ENCODE measurements at regions not wholly inside any gene's neighbourhood (a gene's known extent, or its start where the extent isn't known, plus 50 kb on each side); places are given as distances from the start of the nearest gene placed in this dataset.

GRCh38 chr20:48283470-48284110, 498.3 kb upstream of the SULF2 start (continued):
- TF ChIP-seq AKNA (CRISPR knock-in tag; IDR thresholded peaks at IDR 0.05; ENCODE audit: borderline replicate concordance) (no peak), ZNF256 (CRISPR knock-in tag; conservative IDR thresholded peaks at IDR 0.05) (no peak), FOXA3 (CRISPR knock-in tag; IDR thresholded peaks at IDR 0.05) (peak; percentile 75), ZBTB14 (CRISPR knock-in tag; IDR thresholded peaks at IDR 0.05) (no peak), DNMT1 (CRISPR knock-in tag; IDR thresholded peaks at IDR 0.05) (no peak), GABPB1 (CRISPR knock-in tag; IDR thresholded peaks at IDR 0.05) (peak; percentile 58), SP2 (CRISPR knock-in tag; IDR thresholded peaks at IDR 0.05) (no peak), IRF2 (CRISPR knock-in tag; IDR thresholded peaks at IDR 0.05) (peak; percentile 86), ZNF501 (CRISPR knock-in tag; IDR thresholded peaks at IDR 0.05) (peak; percentile 42; the same call in 1 of the 2 replicates), KDM5A (IDR thresholded peaks at IDR 0.05; ENCODE audit: borderline replicate concordance, low read length) (no peak), ZNF12 (CRISPR knock-in tag; IDR thresholded peaks at IDR 0.05) (peak; percentile 62; the same call in 1 of the 2 replicates), ZSCAN25 (CRISPR knock-in tag; IDR thresholded peaks at IDR 0.05) (no peak), PHB2 (IDR thresholded peaks at IDR 0.05; ENCODE audit: partially characterized antibody) (no peak), ZNF3 (CRISPR knock-in tag; IDR thresholded peaks at IDR 0.05) (no peak), ZNF512B (CRISPR knock-in tag; IDR thresholded peaks at IDR 0.05; ENCODE audit: borderline replicate concordance) (no peak), MIXL1 (CRISPR knock-in tag; IDR thresholded peaks at IDR 0.05) (no peak)
- TF ChIP-seq, protein P1, sequence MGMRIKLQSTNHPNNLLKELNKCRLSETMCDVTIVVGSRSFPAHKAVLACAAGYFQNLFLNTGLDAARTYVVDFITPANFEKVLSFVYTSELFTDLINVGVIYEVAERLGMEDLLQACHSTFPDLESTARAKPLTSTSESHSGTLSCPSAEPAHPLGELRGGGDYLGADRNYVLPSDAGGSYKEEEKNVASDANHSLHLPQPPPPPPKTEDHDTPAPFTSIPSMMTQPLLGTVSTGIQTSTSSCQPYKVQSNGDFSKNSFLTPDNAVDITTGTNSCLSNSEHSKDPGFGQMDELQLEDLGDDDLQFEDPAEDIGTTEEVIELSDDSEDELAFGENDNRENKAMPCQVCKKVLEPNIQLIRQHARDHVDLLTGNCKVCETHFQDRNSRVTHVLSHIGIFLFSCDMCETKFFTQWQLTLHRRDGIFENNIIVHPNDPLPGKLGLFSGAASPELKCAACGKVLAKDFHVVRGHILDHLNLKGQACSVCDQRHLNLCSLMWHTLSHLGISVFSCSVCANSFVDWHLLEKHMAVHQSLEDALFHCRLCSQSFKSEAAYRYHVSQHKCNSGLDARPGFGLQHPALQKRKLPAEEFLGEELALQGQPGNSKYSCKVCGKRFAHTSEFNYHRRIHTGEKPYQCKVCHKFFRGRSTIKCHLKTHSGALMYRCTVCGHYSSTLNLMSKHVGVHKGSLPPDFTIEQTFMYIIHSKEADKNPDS (CRISPR knock-in tag; IDR thresholded peaks at IDR 0.05) = no peak
- TF ChIP-seq, protein P2, sequence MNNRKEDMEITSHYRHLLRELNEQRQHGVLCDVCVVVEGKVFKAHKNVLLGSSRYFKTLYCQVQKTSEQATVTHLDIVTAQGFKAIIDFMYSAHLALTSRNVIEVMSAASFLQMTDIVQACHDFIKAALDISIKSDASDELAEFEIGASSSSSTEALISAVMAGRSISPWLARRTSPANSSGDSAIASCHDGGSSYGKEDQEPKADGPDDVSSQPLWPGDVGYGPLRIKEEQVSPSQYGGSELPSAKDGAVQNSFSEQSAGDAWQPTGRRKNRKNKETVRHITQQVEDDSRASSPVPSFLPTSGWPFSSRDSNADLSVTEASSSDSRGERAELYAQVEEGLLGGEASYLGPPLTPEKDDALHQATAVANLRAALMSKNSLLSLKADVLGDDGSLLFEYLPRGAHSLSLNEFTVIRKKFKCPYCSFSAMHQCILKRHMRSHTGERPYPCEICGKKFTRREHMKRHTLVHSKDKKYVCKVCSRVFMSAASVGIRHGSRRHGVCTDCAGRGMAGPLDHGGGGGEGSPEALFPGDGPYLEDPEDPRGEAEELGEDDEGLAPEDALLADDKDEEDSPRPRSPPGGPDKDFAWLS (CRISPR knock-in tag; IDR thresholded peaks at IDR 0.05; ENCODE audit: borderline replicate concordance) = no peak
